Gastrocnemius medialis (tissue), 4 donors: ENCODE measurements at regions not wholly inside any gene's neighbourhood (a gene's known extent, or its start where the extent isn't known, plus 50 kb on each side); places are given as distances from the start of the nearest gene placed in this dataset.

Source experiments
- CTCF ChIP-seq, 5 experiments: fragments of 450-650 bp in 3 of 5; fragments of 200-600 bp in 2 of 5; sonication (generic) in 2 of 5; IDR thresholded peaks in 4 of 5; conservative IDR thresholded peaks in 1 of 5; 1 replicate in 4 of 5; 2 replicates in 1 of 5; pipeline ENCODE4 v1.5.1; 2016 to 2019; ENCODE audit warnings: antibody characterized with exemption in 5 of 5, mild to moderate bottlenecking in 3 of 5, moderate library complexity in 3 of 5
- POLR2A ChIP-seq, 2 donors: fragments of 450-650 bp; IDR thresholded peaks; one replicate each; pipeline ENCODE4 v1.6.1; 2017; ENCODE audit warnings: antibody characterized with exemption in 2 of 2, mild to moderate bottlenecking in 2 of 2, moderate library complexity in 2 of 2

- TF ChIP-seq CTCF (IDR thresholded peaks at IDR 0.05 in 4 of 5, conservative IDR thresholded peaks at IDR 0.05 in 1 of 5): no peak
- TF ChIP-seq POLR2A (IDR thresholded peaks at IDR 0.05): no peak
Observed at GRCh38 chr4:20326977-20327376, 75.3 kb downstream of the SLIT2 start.
